ENCODE measurements at regions not wholly inside any gene's neighbourhood (a gene's known extent, or its start where the extent isn't known, plus 50 kb on each side); places are given as distances from the start of the nearest gene placed in this dataset.
A peak's percentile ranks its signal among the peaks of the same experiment; 100 is the strongest.

- Mint-ChIP-seq H3K4me3 (no peak overlapping the region), H3K27ac (peak overlapping the region in 1 of 6 donors; percentile 59), H3K36me3 (no peaks in the 10 kb centered on the region), H3K9me3 (peaks cover 0 to 1% (median 0%) of the 10 kb centered on the region in 7 donors), H3K4me1 (peaks cover 0 to 12% (median 11%) of the 10 kb centered on the region in 3 donors), H3K27me3 (peaks cover 4 to 29% (median 21%) of the 10 kb centered on the region in 3 donors)
- ATAC-seq (ENCODE audit: low read depth in 2 of 2) (no peak), DNase-seq (no peak)
These were observed 109.4 kb downstream of the GYPC start for GRCh38 chr2:126765395-126765794.

DNA sequence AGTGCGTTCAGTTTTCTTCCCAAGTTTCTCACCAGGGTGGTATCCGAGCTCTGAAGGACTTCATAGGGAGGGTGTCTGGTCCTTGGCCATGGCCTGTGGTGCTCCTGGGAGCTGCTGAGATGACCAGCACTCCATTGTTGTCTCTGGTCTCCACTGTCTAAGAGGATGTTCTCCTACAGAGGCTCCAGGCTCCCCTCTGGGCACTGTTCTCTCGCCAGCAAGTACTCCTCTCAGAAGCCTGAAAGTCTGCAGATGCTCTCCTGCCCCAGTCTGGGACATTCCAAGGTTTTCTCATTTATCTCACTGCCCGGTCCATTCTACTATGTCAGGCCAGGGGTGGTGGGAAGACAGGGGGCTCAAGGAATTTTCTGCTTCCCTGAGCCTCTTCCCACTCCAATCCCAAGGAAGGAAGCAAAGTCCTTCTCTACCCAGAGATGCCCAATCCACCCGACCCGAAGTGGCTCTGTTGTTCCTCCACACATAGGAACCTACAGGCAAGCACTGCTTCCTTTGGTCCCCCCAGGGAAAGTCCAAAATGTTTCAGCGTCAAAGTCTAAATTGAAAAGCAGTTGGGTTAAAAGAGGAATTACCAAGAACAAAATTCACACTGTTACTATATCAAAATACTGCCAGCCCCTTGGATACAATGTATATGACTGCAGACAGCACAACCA lies 110.5 kb downstream of the GYPC start:
- Mint-ChIP-seq H3K27ac (no peak overlapping the region), H3K4me1 (peaks cover 0 to 12% (median 11%) of the 10 kb centered on the region in 3 donors), H3K4me3 (no peak overlapping the region)

DNA sequence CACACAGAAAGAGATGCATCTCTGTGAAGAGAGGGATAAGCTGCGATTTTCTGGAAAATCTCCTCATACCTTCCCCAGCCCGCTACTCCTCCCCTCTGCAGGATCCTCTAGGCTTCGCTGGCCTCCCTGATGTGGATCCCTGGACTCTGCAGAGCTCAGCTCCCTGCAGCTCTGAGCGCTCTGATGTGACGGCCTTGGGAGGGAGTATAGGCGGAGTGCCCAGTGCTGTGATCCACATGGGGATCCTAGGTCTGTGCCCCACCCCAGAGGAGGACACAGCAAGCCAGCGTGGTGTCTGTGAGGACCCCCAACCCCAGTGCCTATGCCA lies 111.0 kb downstream of the GYPC start:
- Mint-ChIP-seq H3K4me1 (peaks cover 0 to 10% (median 10%) of the 10 kb centered on the region in 3 donors), H3K36me3 (no peaks in the 10 kb centered on the region), H3K27ac (no peak overlapping the region), H3K4me3 (no peak overlapping the region), H3K9me3 (peaks cover 0 to 2% (median 0%) of the 10 kb centered on the region in 7 donors), H3K27me3 (peaks cover 4 to 42% (median 33%) of the 10 kb centered on the region in 3 donors)
- no peak for ATAC-seq (ENCODE audit: low read depth in 2 of 2)
- no peak for DNase-seq

More for the DNA sequence above, 110.5 kb downstream of the GYPC start:
- ATAC-seq (ENCODE audit: low read depth in 2 of 2) = no peak
- Mint-ChIP-seq H3K27me3 (peaks cover 4 to 39% (median 32%) of the 10 kb centered on the region in 3 donors), H3K36me3 (no peaks in the 10 kb centered on the region), H3K9me3 (peaks cover 0 to 1% (median 0%) of the 10 kb centered on the region in 7 donors)
- no peak for DNase-seq

GRCh38 chr2:126769118-126769517 lies 113.2 kb downstream of the GYPC start:
- DNase-seq (no peak), ATAC-seq (ENCODE audit: low read depth in 2 of 2) (no peak)
- Mint-ChIP-seq H3K27me3 (peaks cover 4 to 42% (median 33%) of the 10 kb centered on the region in 3 donors), H3K27ac (no peak overlapping the region), H3K36me3 (no peaks in the 10 kb centered on the region), H3K4me1 (no peaks in the 10 kb centered on the region), H3K9me3 (peaks cover 0 to 2% (median 0%) of the 10 kb centered on the region in 7 donors), H3K4me3 (no peak overlapping the region)

DNA sequence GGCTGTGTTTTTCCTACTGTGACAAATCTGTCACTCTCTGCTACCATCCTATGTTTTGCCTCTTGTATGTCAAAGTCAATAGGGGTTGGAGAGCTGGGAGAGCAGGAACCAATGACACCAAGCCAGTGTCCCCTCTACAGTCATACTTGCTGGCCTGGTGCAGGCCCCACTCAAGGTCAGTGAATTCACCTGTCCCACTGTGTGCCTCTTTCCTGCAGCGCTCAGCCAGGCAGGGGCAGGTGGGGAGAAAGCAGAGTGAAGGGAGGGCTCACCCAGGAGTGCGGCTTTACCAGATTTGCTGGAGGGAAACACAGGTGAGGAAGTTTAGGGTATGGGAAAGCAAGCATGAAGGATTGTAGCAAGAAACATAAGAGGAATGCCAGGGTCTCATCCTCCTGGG lies 114.5 kb downstream of the GYPC start:
- Mint-ChIP-seq H3K27me3 (peaks cover 4 to 46% (median 38%) of the 10 kb centered on the region in 3 donors), H3K36me3 (no peaks in the 10 kb centered on the region), H3K9me3 (peaks cover 0 to 2% (median 0%) of the 10 kb centered on the region in 7 donors), H3K27ac (peak overlapping the region in 1 of 6 donors; percentile 66), H3K4me3 (no peak overlapping the region), H3K4me1 (no peaks in the 10 kb centered on the region)
- DNase-seq (no peak), ATAC-seq (ENCODE audit: low read depth in 2 of 2) (no peak)

- H3K4me1 Mint-ChIP-seq = peaks cover 0 to 5% (median 3%) of the 10 kb centered on the region in 3 donors
- no peak overlapping the region for H3K4me3 Mint-ChIP-seq
These were observed 115.1 kb downstream of the GYPC start for GRCh38 chr2:126771094-126771493.

DNA sequence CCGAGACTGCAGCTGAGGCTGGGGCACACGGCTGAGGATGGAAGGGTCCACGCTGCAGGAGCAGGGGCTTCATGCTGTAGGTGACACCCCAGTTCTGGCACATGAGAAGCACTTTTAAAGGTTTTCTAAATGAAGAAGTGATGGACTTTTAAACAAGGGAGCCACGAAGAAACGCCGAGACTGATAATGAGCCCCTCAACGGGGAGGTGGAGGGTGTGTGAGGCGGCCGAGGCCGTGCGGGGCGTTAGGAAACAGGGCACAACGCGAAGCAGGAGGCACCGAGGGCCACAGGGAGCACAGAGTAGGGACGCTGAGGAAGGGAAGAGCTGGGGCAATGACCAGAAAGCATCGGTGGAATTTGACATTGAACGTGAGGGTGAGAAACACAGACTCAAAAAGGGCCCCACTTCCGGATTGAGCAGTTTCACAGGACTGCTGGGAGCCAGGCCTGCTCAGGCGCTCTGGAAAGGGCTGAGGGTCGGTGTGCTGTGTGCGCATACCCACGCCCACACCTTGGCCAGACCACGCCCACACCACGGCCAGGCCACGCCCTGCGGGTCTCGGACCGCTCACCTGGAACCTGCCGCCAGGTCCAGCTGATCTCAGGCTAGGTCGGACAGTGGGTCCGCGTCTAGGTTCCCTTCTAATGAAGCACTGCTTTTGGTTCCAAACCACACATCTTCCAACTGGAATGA lies 115.7 kb downstream of the GYPC start:
- Mint-ChIP-seq H3K4me1 (peaks cover 0 to 6% (median 6%) of the 10 kb centered on the region in 3 donors), H3K27me3 (peaks cover under 1 to 50% (median 42%) of the 10 kb centered on the region in 3 donors), H3K4me3 (no peak overlapping the region), H3K9me3 (peaks cover 0 to 2% (median 0%) of the 10 kb centered on the region in 7 donors), H3K36me3 (no peaks in the 10 kb centered on the region), H3K27ac (peak overlapping the region in 1 of 6 donors; percentile 77)
- DNase-seq = no peak
- ATAC-seq (ENCODE audit: low read depth in 2 of 2) = no peak

More at GRCh38 chr2:126771094-126771493, 115.1 kb downstream of the GYPC start:
- DNase-seq (no peak), ATAC-seq (ENCODE audit: low read depth in 2 of 2) (no peak)
- H3K9me3 Mint-ChIP-seq = peaks cover 0 to 2% (median 0%) of the 10 kb centered on the region in 7 donors
- no peak overlapping the region for H3K27ac Mint-ChIP-seq
- no peaks in the 10 kb centered on the region for H3K36me3 Mint-ChIP-seq
- H3K27me3 Mint-ChIP-seq = peaks cover 4 to 53% (median 44%) of the 10 kb centered on the region in 3 donors

GRCh38 chr2:126774290-126774689 lies 118.3 kb downstream of the GYPC start:
- DNase-seq (no peak), ATAC-seq (ENCODE audit: low read depth in 2 of 2) (no peak)
- H3K4me3 Mint-ChIP-seq = no peak overlapping the region
- H3K36me3 Mint-ChIP-seq = no peaks in the 10 kb centered on the region
- no peak overlapping the region for H3K27ac Mint-ChIP-seq
- H3K4me1 Mint-ChIP-seq = peaks cover 8 to 15% (median 12%) of the 10 kb centered on the region in 3 donors
- H3K9me3 Mint-ChIP-seq = peaks cover 0 to 2% (median 0%) of the 10 kb centered on the region in 7 donors
- H3K27me3 Mint-ChIP-seq = peaks cover 6 to 57% (median 46%) of the 10 kb centered on the region in 3 donors

- H3K9me3 Mint-ChIP-seq = peaks cover 0 to 2% (median 0%) of the 10 kb centered on the region in 7 donors
- DNase-seq (no peak), ATAC-seq (ENCODE audit: low read depth in 2 of 2) (no peak)
- peaks cover 8 to 15% (median 12%) of the 10 kb centered on the region in 3 donors for H3K4me1 Mint-ChIP-seq
- peaks cover 6 to 55% (median 51%) of the 10 kb centered on the region in 3 donors for H3K27me3 Mint-ChIP-seq
- no peak overlapping the region for H3K4me3 Mint-ChIP-seq
- H3K36me3 Mint-ChIP-seq = no peaks in the 10 kb centered on the region
- H3K27ac Mint-ChIP-seq = no peak overlapping the region
These were observed 118.8 kb downstream of the GYPC start for GRCh38 chr2:126774761-126775160.

DNA sequence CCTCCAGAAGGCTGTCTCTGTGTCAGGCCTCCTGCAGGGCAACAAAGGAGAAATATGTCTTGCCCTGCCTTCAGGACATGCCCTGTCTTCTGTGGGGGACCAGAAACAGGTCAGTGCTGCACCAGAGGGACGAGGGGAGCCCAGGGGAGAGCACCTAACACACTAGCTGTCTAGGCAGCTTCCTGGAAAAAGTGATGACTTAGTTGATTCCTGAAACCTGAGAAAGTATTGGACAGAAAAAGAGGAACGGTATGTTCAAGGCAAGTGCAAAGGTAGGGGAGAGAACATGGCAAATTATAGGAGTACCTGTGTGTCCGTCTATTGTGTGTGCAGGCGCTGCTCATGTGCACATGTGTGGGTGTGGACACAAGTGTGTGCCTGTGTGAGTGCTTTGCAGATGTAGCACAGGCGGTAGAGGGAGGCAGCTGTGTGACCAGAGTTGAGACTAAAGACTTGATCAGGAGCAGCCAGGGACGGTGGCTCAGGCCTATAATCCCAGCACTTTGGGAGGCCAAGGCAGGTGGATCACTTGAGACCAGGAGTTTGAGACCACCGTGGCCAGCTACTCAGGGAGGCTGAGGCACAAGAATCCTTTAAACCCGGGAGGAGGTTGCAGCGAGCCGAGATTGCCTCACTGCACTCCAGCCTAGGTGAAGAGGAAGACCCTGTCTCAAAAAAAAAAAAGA lies 119.5 kb downstream of the GYPC start:
- peak overlapping the region in 1 of 6 donors; percentile 62 for H3K27ac Mint-ChIP-seq
- peaks cover 0 to 2% (median 0%) of the 10 kb centered on the region in 7 donors for H3K9me3 Mint-ChIP-seq
- DNase-seq (no peak), ATAC-seq (ENCODE audit: low read depth in 2 of 2) (no peak)
- peaks cover 10 to 55% (median 52%) of the 10 kb centered on the region in 3 donors for H3K27me3 Mint-ChIP-seq
- no peaks in the 10 kb centered on the region for H3K36me3 Mint-ChIP-seq
- peak overlapping the region; percentile 63 to 95 (median 80) for H3K4me3 Mint-ChIP-seq
- H3K4me1 Mint-ChIP-seq = peaks cover 8 to 15% (median 12%) of the 10 kb centered on the region in 3 donors

DNA sequence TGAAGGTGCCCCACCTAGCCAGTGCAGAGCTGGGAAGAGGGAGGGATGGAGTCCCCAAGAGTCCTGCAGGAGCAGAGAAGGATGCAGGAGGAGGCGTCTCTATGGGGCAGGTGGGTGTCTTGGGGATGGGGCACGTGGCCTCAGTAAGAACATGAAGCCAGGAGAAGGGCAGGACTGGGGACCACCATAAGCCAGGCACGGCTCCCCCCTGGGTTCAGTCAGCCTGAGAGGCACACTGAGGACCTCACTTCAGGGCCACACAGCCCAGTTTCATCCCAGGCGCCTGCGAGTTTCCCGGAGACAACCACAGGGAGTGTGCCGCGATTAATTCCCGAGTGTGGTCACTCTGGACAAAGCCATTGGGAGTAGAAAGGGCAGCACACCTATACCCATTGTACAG lies 120.3 kb downstream of the GYPC start:
- H3K27me3 Mint-ChIP-seq = peaks cover 10 to 52% (median 49%) of the 10 kb centered on the region in 3 donors
- peak overlapping the region in 1 of 6 donors; percentile 86 for H3K27ac Mint-ChIP-seq
- peaks cover 8 to 15% (median 12%) of the 10 kb centered on the region in 3 donors for H3K4me1 Mint-ChIP-seq
- H3K4me3 Mint-ChIP-seq = peak overlapping the region; percentile 67 to 95 (median 84)
- DNase-seq (no peak), ATAC-seq (ENCODE audit: low read depth in 2 of 2) (no peak)
- H3K36me3 Mint-ChIP-seq = no peaks in the 10 kb centered on the region
- H3K9me3 Mint-ChIP-seq = peaks cover 0 to 2% (median 0%) of the 10 kb centered on the region in 7 donors

GRCh38 chr2:126776692-126777619 lies 121.0 kb downstream of the GYPC start:
- Mint-ChIP-seq H3K9me3 (no peaks in the 10 kb centered on the region), H3K27me3 (peaks cover 12 to 53% (median 50%) of the 10 kb centered on the region in 3 donors), H3K4me3 (peak overlapping the region; percentile 85 to 95 (median 92)), H3K4me1 (peaks cover 8 to 15% (median 12%) of the 10 kb centered on the region in 3 donors), H3K27ac (peak overlapping the region in 4 of 6 donors; percentile 42 to 66 (median 58)), H3K36me3 (no peaks in the 10 kb centered on the region)
- peak; percentile 77 to 82 for ATAC-seq (ENCODE audit: low read depth in 2 of 2)
- peak; percentile 62 for DNase-seq

Data from naive B cell (primary cell).